Activated T-helper 1 cell treated with Interleukin-2 at 50 U/mL for 16 hours (primary cell): ENCODE measurements at regions not wholly inside any gene's neighbourhood (a gene's known extent, or its start where the extent isn't known, plus 50 kb on each side); places are given as distances from the start of the nearest gene placed in this dataset.

Source experiments
- DNase-seq: peaks from one replicate; pipeline ENCODE4 v3.0.0-alpha.2; 2020; ENCODE audit warnings: low read depth

DNA sequence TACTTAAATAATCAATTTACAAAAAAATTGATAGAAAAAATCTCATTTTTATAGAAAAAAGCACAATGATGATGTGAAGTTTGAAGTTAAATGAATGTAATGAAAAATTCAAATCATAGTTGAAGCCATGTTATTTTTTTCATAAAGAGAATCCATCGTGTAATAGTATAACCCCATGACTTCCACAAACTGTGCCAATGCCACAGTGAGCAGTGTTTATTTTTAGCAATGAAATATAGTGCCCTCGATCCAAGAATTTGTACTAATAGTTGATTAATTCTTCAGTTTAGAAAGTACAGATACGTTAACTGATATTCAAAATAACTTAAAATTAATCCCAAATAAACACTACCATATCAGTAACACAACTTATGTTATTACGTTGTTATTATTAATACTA is 225.9 kb downstream of the PTPRC start:
- DNase-seq, result no peak

DNA sequence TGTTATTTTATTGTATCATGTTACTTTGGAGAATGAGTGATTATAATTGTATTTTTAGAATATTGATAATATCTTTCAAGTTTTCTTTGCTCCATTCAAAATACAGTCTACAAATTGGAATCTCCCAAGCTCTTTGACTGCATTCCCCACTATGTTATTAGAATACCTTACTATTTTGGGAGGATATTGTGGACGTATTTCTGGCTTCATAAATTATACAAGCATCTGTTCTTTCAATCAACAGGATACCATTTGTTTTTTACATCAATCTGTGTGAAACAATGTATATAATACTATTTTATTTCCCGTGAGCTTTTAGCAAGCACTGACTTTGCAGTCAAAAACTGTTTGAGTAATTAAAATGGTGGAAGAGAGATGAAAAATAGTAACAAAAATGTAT is 226.5 kb downstream of the PTPRC start:
- no peak for DNase-seq

DNA sequence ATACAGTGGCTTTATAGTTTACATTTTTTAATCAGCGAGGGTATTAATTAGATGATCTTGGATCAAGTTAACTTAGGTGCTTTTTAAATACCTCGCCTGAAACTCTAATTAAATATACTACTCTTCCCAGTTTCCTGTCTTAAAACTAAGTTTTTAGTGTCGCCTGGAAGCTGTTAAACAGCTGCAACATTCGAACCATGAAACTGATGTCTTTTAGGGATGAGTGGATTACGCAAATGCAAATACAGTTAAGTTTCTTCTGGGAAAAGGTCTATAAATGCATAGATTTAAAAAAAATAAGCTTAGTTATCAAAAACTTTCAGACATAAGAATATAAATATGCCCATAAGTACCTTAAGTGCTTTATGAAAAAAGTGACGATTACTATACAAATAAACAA is 228.3 kb downstream of the PTPRC start:
- DNase-seq, result no peak

DNA sequence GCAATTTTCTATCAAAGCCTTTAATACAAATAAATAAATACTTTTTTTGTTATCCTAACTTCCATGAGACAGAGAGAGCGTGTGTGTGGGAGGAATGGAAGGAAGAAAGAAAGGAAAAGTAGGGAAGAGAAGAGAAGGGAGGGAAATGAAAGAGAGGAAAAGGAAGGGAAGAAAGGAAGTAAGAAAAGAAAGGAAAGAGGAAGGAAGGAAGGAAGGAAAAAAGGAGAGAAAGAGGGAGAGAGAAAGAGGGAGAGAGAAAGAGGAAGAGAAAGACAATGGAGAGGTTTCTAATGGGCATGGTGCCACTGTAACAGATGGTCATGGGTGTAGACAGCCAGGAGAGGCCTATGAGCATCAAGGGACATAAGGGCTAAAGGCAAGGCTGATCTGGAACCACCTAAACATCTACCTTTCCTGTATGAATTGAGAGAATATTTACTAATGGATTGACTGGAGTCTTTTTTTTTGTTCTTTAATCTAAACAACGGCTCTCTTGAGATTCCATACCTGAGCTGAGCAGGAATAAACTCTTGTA is 234.9 kb downstream of the PTPRC start:
- no peak for DNase-seq

DNA sequence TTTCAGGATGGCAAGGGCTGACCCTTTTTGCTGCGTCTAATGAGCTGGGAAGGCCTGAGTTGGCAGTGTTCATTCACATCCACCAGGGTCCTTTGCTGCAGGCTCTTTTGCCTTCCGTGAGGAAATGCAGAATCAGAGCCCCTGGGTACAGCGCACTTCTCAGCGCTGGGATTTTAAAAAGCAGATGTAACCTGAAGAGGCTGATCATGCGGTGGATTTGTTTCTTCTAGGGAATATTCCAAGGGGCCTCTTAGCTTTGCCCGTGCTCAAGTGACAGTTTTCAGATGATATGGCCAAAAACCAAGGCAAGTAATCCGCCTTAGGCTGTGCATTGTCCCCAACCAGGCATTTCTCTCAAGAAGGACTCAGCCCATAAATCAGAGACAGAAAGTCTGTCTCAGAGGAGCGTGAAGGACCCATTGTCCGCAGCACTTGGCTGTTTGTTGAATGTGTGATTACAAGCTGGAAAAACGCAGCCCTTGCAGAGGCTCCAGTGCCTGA is 237.6 kb downstream of the PTPRC start:
- DNase-seq, result no peak

DNA sequence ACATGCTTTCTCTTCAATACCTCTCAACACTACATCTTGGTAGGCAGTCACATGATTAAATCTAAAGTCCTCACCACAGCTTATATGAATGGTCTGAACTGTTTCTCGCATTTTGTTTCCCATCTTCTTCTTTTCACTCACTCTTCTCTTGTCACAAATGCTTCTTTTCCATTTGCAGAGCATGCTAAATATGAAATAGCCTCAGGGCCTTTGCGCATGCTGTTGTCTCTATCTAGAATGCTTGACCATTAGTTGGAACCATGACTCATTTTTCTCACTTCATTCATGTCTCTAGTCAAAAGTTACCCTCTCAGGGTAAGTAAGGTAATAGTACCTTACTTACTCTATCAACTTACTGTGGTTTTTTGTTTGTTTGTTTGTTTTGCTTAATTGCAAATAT is 239.7 kb downstream of the PTPRC start:
- no peak for DNase-seq

DNA sequence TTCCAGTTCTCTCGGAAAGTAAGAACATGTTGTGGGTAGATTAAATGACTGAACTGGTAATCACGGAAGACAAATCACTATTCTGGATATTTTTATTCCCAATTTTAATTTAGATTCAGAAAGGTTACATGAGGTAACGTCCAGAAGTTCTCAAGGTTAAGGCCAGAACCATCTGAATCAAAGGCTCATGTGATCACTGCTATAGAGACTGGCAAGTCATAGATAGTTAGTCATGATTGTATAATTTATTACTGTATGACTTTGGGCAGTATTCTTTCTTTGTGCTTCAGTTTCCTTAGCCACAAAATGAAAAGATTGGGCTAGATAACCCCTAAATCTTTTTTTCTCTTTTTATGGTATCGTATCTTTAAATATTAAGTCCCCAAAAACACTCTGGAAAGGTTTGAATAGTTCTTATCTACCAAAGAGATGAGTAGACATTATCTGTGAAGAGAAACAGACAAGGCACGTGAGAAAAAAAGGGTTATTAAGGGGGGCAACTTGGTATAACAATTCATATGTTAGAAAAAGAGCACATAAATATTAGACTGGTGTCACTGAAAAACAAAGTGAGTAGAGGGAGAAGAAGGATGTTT is 241.0 kb downstream of the PTPRC start:
- DNase-seq, result no peak

DNA sequence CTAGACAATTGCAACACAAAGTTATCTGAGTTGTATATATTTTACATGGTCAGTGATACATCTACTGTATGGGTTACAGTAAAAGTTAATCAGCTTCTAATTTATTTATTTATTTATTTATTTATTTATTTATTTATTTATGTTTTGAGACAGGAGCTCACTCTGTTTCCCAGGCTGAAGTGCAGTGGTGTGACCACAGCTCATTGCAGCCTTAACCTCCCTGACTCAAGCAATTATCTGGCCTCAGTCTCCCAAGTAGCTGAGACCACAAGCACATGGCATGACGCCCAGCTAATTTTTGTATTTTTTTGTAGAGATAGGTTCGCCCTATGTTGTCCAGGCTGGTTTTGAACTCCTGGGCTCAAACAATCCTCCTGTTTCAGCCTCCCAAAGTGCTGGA is 241.6 kb downstream of the PTPRC start:
- DNase-seq, result no peak

DNA sequence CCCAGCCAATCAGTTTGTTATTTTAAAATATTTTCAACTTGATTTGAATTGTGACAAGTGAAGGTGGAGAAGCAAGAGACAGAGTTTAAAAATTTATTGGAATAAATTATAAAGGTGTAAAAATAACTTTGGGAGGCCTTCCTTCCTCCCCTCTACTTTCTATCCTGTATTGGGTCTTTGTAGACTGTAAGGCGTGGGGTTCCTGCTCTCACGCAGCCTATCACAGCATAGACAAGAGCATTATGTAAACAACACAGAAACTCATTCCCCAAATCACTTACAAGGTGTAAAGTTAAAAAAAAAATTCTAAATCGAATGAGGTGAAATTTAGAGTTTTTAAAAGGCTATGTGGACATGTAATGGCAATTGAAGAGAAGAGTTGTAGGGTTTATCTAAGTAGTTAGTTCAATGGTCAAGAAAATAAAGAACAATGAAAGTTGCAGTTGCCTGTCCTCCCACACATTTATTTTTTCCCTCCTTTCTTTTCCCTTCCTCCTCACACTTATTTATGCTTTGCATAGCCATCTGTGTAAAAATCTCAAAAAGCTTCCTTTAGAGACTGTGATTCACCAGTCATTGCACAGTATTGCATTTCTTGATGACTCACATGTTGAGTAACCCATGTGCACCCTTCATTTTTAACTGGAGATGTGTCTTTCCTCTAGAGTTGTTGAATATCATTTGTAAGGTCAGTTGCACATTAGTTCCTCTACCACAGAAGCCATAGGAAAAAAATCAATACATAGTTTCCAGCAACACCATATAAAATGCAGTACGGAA is 242.2 kb downstream of the PTPRC start:
- no peak for DNase-seq

DNA sequence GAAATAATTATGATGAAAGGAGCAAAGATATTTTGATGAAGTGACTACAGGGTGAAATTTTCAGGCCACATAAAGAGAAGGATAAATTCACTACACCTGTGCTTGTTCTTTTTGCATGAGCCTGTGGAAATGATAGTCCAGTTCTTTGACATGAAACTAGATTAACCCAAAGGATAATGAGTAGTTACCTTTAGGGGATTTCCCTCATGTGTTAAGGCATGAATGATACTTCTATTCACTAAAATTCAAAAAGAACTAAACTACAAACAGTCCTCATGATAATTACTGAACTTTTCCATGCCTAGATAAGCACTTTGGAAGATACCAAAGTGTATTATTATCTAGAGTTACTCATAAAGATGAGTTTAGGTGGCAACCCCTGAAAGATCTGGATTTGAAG is 244.3 kb downstream of the PTPRC start:
- no peak for DNase-seq

DNA sequence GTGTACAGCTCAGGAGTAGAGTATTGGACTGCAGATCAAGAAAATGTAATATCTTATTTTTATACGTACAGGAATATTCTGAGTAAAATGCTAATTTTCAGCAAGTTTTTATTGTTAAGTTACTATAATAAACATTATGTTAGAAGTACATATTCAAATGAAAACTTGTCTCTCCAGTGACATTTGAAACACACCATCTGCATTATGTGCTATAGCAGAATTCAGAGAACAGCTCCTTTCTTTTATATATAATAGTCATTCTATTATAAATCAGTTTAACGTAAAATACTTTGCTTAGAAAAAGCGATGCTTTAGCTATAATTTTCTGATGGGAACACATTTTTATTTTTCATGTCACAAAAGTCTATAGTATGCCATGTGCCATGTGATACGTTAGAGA is 249.0 kb downstream of the PTPRC start:
- no peak for DNase-seq

DNA sequence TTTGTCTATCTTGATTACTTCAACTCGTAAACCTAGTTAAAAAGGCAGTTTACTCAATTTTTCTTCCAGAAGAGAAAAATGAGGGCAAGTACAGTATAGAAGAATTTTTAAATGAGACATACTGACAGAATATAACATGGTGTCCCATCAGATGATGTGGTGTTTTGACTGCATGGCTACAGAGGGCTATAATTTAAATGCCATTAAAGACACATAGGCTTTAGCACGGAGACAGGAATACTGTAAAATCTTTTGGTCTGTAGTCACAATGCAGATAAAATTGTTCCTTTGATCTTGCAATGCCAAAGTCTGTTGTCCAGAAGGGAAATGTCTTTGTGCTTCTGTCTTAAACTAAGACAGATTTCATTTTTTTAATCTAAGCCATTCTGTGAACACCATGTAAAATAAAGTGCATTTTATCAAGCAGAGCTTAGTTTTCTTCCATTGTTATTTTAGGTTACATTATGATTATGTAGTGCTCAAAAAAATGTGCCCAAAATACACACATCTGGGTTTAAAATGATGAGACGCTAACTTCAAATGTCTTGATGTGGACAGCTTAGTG is 249.6 kb downstream of the PTPRC start:
- DNase-seq, result no peak

DNA sequence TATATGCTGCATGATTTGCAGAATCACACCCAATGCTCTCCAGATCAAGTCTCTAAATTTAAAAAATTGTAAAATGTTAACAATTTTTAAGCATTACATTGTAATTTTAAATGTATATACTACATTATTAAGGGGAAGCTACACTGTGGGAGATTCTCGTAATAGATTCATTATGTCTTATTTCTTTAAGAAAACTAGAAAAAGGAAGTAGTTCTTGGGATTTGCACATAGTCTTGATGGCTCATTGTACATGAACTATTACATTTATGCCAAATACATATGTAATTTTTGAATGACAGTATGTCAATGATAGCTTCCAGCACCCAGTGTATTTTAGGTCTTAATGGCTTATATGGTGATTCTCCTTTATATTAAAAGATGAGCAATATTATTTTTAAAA is 250.3 kb downstream of the PTPRC start:
- DNase-seq, result no peak

DNA sequence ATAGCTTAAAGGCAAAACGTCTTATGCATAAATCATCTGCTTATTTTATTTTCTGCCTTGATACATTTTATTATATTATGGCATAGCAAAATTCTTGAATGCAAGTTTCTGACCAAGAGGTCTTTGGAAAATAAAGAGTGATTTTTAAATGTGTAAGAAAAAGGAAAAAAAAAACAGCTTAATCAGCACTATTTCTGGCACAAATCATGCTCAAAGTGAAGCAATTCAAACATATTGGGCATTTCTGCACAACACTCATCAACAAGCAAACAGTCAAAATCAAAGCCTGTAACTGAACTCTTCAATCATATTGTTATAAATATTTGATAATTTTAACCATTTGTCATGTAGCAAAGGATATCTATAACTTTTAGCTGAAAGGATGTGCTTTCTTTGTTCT is 250.9 kb downstream of the PTPRC start:
- DNase-seq, result no peak

DNA sequence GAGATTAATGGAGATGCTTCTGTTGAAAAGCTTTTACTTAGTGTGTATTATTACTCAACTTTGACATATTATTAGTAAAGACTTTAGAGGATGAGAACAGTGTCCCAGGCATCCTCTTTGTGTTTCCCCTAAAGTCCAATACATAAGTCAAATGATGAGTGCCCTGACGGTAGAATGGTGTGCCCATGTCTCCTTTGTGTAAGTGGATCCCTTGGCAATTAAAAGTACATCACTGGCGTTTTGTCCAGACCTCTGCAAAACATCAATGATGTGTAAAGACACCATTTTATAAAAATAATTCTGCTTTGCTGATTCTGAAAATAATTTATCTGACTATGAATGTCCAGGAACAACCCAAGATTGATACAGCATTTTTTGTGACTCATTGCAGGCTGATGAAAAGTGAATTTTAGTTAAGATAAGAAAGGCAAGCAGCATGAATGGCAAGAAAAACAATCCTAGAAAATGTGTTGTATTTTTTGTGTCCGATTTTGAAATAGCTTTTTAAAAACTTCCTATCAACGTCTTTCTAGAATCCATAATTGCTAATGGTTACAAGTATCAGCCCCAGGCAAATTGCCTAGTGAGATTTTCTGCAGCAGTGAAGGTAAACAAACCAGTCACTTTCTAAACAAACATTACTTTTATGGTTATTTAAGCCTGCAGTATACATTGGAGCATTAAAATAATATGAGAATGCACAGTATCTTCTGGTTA is 251.5 kb downstream of the PTPRC start:
- DNase-seq, result no peak

DNA sequence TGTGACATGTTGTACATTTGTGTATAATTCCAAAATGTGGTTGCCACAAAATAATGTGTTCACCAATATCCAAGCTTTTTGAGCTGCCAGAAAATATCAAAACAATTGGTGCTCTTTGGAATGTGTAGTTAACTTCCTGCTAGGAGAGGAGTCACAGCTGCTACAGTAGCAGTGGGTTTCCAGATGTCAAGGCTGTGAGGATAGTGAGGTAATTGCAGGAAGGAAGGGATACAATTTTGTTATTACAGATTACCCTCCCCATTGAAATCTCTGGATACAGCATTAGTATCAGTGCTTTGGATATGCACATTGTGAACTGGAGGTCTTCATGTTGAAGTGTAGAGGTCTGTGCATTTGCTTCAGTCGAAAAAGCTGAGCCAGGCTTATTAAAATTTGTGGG is 253.2 kb downstream of the PTPRC start:
- DNase-seq, result no peak

DNA sequence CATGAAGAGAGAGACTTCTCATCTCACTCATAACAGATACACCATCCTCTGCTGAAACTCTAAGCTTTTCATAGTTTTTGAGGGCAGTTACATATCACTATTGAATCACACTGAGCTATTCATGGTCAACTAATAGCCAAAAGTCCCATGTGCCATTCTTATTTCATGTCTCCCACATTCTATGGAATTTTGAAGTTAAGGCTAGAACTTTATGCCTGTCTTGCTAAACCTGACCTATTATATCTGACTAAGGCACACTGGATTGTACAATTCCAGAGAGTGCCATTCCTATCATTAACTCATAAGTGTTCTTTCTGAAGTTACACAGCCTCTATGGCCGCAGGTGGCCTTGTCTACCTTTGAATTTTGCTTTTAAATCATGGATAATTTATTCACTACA is 254.3 kb downstream of the PTPRC start:
- DNase-seq, result no peak

DNA sequence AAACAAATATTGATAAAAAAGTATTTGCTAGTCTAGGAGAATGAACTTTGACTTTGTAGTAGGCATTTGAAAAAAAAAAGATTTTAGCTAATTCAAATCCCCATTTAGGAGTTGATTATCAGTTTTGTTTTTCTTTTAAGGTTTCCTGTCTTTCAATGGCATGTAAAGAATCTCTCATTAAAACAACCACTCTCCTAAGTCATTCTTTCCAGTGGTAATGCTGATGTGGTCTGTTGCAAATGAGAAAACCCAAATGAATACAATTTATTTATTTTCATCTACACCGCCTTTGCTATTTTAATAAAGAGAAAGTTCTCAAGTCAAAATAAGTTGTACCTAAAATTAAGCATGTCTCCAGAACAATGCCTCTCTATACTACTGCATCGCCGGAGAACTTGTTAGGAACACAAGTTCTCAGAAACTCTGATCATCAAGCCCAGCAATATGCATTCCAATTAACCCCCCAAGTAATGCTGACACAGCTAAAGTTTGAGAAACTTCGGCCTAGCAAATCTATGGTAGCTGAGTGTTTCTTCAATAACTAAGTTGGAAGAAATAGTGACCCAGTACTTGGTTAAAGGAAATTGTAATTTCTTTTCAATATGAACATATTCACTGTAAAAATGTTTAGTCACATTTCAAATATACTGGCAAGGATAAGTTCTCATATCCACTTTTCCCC is 255.1 kb downstream of the PTPRC start:
- no peak for DNase-seq

DNA sequence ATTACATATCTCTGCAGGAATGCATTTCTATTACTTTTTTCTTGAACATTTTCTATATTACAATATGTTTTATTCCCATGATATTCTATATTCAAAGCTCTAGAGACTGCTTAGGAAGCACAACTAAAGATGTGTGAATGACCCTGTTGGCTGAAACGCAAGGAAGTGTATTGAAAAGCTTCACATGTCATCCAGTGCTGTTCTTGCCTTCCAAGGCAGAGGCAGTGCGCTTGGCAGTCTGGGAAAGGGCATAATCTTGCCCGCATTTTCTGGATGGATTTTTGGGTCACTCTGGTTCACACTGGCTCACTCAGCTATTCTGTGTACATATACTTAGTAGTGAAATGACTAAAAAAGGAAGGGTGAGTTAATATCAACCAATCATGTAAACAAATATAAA is 262.4 kb downstream of the PTPRC start:
- DNase-seq, result no peak

DNA sequence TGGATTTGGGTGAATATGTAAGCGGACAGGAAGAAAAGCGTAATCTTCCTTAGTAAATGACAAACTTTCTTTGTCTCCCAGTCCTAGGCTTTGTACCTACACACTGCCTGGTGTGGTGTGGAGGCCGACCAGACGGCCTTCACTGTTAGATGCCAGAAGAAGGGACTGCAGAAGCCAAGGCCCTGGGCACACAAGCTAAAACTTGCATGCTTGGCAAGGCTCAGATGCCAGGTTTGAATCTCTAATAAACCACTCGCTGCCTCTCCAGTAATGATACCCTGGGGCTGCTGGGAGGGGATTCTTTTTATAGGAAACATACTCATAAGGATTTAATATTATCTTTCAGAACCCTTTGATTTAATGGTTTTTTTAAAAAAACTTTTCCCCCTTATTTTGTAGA is 263.8 kb downstream of the PTPRC start:
- no peak for DNase-seq

DNA sequence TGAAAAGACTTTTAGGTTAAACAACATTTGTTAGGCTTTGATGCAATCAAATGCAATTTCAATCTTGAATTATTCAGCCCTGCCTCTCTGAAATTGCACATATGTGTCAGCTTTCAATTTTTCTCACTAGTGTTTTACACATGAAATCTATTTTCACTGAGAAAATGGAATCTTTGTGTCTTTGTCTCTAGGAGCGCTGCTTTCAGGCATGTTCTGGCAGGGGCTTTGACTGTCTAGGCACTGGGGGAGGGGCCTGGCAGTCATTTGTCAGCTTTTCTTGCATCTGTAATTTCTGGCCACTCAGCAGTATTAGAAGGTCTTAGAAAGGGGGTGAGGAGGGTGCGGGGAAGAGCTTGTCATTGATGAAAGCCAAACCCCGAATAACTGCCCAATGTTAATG is 264.4 kb downstream of the PTPRC start:
- no peak for DNase-seq

DNA sequence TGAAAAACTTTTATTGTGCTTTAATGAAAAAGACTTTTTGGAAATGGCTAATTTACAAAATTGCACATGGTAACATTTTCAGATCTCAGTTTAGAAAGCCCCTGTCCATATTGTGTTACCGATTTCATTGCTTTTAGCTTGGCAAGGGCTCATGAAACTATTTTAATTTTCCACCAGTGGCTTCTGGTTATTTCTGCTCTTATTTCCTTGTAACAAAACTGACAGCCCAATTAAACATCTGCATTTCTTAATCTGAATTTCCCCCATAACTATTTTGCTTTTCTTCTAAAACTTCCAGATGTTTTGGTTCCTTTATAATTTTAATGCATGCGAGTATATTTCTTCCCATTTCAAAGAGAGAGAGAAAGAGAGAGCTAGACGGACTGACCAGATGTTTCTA is 264.8 kb downstream of the PTPRC start:
- DNase-seq, result no peak
